OCI-LY3 (cell line): ENCODE measurements at regions not wholly inside any gene's neighbourhood (a gene's known extent, or its start where the extent isn't known, plus 50 kb on each side); places are given as distances from the start of the nearest gene placed in this dataset.

Experiments used
- H2AFZ ChIP-seq: fragments of 200-600, 300-600 bp; shearing (Covaris generic); 2 replicates; pipeline ENCODE4 v1.6.0; 2014; ENCODE audit warnings: antibody characterized with exemption, low read depth, low read length
- H3K27ac ChIP-seq: fragments of 200-600, 300-600 bp; sonication (generic); 2 replicates; pipeline ENCODE4 v1.5.1; 2014; ENCODE audit warnings: mild to moderate bottlenecking, low read length, moderate library complexity, mixed read lengths
- H3K27me3 ChIP-seq: fragments of 200-600, 300-600 bp; sonication (generic); 2 replicates; pipeline ENCODE4 v1.6.1; 2014; ENCODE audit warnings: low read depth, low read length, mixed read lengths
- H3K36me3 ChIP-seq: fragments of 200-600, 300-600 bp; sonication (generic); replicated peaks from 2 replicates; pipeline ENCODE3; 2014; ENCODE audit warnings: low read depth, low read length, mixed read lengths
- H3K4me1 ChIP-seq: fragments of 300-600, 200-600 bp; sonication (generic); 2 replicates; pipeline ENCODE4 v1.6.1; 2014; ENCODE audit warnings: low read length, mixed read lengths
- H3K4me2 ChIP-seq: fragments of 200-600, 300-600 bp; sonication (generic); 2 replicates; pipeline ENCODE4 v1.6.1; 2014; ENCODE audit warnings: low read length, mixed read lengths
- H3K4me3 ChIP-seq: fragments of 300-600, 200-600 bp; sonication (generic); 2 replicates; pipeline ENCODE4 v1.5.1; 2014; ENCODE audit warnings: antibody characterized with exemption, mild to moderate bottlenecking, low read length, moderate library complexity
- H3K79me2 ChIP-seq: fragments of 300-600, 200-600 bp; shearing (Covaris generic); 2 replicates; pipeline ENCODE4 v1.6.1; 2014; ENCODE audit warnings: mild to moderate bottlenecking, low read length, mixed read lengths
- H3K9ac ChIP-seq: fragments of 300-600, 200-600 bp; shearing (Covaris generic); 2 replicates; pipeline ENCODE4 v1.6.0; 2014; ENCODE audit warnings: mild to moderate bottlenecking, low read length, moderate library complexity
- H3K9me3 ChIP-seq: fragments of 200-600, 300-600 bp; shearing (Covaris generic); 2 replicates; pipeline ENCODE4 v1.6.1; 2014; ENCODE audit warnings: low read length, mixed read lengths; ENCODE audit not compliant: insufficient read depth
- H4K20me1 ChIP-seq: fragments of 200-600, 300-600 bp; sonication (generic); 2 replicates; pipeline ENCODE4 v1.6.1; 2016; ENCODE audit warnings: low read length, mixed read lengths; ENCODE audit not compliant: insufficient read depth
- EZH2phosphoT487 ChIP-seq: fragments of 200-600 bp; shearing (Covaris generic); IDR thresholded peaks from 2 replicates; pipeline ENCODE4 v1.6.1; 2018; ENCODE audit warnings: antibody characterized with exemption, mixed run types, low read depth
- TF ChIP-seq, protein P1 (sequence below): fragments of 200-600, 300-600 bp; sonication (generic); IDR thresholded peaks from 2 replicates; pipeline ENCODE4 v1.5.1; 2014; ENCODE audit warnings: antibody characterized with exemption, low read length, low read depth

DNA sequence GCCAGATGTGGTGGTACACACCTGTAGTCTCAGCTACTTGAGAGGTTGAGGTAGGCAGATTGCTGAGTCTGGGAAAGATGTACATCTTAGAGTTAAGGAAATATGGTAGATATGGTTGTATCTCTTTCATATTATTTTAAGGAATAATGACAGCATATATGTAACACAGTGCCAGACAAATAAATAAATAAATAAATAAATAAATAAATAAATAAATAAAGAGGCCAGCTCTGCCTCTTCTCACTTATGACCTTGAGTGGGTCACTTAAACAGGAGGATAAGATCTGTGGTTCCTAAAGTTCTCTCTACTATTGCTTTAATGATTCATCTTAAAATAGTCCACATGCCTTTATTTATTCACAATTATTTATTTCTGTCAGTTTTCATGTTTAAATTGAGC lies 890.9 kb upstream of the TENM4 start:
- Histone ChIP-seq H3K9ac (no peak overlapping the region), H3K4me2 (no peak overlapping the region), H3K27ac (no peak overlapping the region), H2AFZ (no peak overlapping the region), H3K4me1 (peaks cover 4% of the 10 kb centered on the region; the same call in 1 of the 2 replicates), H3K9me3 (no peaks in the 10 kb centered on the region), H3K79me2 (no peaks in the 10 kb centered on the region), H4K20me1 (no peaks in the 10 kb centered on the region), H3K36me3 (no peaks in the 10 kb centered on the region), H3K27me3 (no peaks in the 10 kb centered on the region), H3K4me3 (no peak overlapping the region)
- TF ChIP-seq EZH2phosphoT487, result no peak
- TF ChIP-seq, protein P1, sequence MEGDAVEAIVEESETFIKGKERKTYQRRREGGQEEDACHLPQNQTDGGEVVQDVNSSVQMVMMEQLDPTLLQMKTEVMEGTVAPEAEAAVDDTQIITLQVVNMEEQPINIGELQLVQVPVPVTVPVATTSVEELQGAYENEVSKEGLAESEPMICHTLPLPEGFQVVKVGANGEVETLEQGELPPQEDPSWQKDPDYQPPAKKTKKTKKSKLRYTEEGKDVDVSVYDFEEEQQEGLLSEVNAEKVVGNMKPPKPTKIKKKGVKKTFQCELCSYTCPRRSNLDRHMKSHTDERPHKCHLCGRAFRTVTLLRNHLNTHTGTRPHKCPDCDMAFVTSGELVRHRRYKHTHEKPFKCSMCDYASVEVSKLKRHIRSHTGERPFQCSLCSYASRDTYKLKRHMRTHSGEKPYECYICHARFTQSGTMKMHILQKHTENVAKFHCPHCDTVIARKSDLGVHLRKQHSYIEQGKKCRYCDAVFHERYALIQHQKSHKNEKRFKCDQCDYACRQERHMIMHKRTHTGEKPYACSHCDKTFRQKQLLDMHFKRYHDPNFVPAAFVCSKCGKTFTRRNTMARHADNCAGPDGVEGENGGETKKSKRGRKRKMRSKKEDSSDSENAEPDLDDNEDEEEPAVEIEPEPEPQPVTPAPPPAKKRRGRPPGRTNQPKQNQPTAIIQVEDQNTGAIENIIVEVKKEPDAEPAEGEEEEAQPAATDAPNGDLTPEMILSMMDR, result no peak

DNA sequence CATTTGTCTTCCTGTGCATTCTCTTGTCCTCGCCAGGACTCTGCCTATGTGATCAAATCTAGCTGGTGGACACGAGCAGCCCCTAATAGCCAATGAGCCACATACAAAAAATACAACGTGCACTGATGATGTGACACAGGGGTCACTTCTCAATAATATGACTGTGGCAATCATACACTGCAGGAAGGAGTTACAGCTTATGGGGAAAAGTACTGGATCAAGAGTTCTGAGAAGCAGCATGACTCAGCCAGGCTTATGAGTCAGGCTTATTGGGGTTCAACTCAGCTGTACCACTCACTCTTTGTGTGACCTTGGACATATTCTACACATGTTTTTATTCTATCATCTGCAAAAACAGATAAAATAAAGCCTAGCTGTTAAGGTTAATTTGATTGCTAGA lies 889.4 kb upstream of the TENM4 start:
- H3K79me2 ChIP-seq, result no peaks in the 10 kb centered on the region
- TF ChIP-seq, protein P1, result no peak
- no peak for TF ChIP-seq EZH2phosphoT487
- no peaks in the 10 kb centered on the region for H3K36me3 ChIP-seq
- no peaks in the 10 kb centered on the region for H3K9me3 ChIP-seq
- no peak overlapping the region for H3K4me3 ChIP-seq
- no peaks in the 10 kb centered on the region for H4K20me1 ChIP-seq
- no peaks in the 10 kb centered on the region for H3K27me3 ChIP-seq
- H2AFZ ChIP-seq, result no peak overlapping the region
- H3K4me1 ChIP-seq, result peaks cover 4% of the 10 kb centered on the region; the same call in 1 of the 2 replicates
- H3K27ac ChIP-seq, result no peak overlapping the region
- no peak overlapping the region for H3K4me2 ChIP-seq
- no peak overlapping the region for H3K9ac ChIP-seq

DNA sequence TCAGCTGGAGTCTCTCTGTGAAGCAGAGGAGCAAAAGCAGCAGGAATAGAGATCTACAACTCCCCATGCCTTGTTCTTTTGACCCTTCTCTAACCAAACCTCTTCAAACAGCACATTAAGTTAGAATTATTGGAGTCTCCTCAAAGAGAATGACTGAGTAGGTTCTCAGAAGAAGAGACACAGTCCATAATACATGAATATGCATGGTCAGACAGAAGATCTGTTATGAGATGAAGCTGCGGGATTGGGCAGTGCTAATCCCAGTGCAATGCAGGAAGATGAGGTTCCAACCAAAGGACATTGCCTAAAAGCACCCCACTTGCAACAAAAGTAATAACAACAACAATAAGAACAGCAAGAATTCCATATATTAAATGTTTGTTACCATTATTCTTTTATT lies 887.9 kb upstream of the TENM4 start:
- Histone ChIP-seq H3K9ac (no peak overlapping the region), H3K27me3 (no peaks in the 10 kb centered on the region), H3K4me2 (no peak overlapping the region), H3K27ac (no peak overlapping the region), H4K20me1 (no peaks in the 10 kb centered on the region), H3K4me1 (peaks cover 4% of the 10 kb centered on the region; the same call in 1 of the 2 replicates), H3K79me2 (no peaks in the 10 kb centered on the region), H2AFZ (no peak overlapping the region), H3K36me3 (no peaks in the 10 kb centered on the region), H3K9me3 (no peaks in the 10 kb centered on the region), H3K4me3 (no peak overlapping the region)
- TF ChIP-seq, protein P1, result no peak
- no peak for TF ChIP-seq EZH2phosphoT487

DNA sequence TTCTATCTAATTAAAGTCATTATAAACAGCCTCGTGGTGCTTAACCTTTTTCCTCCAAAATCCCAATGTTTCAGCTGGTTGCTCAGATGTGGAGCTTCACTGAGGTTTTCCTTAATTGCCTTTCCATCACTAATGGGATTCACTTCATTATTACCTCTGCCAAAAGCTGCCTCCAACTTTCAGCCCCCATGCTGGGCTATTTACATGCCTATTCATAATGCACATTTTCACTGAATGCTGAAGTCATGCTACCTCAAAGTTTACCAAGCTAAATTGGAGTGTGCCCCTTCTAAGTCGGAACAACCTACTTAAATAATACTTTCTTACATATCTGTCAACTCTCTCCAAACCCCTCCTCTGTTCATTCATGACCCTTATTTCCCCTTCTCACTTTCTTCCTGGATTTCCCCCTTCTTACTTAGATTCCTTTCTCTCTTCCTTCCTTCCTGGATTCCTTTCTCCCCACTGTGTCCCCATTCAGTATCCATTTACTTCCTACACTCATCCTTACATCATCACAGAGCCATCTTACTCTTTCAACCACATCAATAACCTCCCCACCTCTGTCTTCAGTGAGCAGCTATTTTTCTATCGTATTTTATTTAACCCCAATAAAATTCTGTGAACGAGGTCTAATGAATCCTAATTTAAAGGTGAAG lies 887.3 kb upstream of the TENM4 start:
- no peak overlapping the region for H3K27ac ChIP-seq
- no peaks in the 10 kb centered on the region for H3K36me3 ChIP-seq
- H3K9ac ChIP-seq, result no peak overlapping the region
- no peaks in the 10 kb centered on the region for H3K79me2 ChIP-seq
- H4K20me1 ChIP-seq, result no peaks in the 10 kb centered on the region
- no peaks in the 10 kb centered on the region for H3K27me3 ChIP-seq
- H3K4me3 ChIP-seq, result no peak overlapping the region
- no peak overlapping the region for H3K4me2 ChIP-seq
- H3K9me3 ChIP-seq, result no peaks in the 10 kb centered on the region
- TF ChIP-seq EZH2phosphoT487, result no peak
- TF ChIP-seq, protein P1, result no peak
- H3K4me1 ChIP-seq, result peaks cover 4% of the 10 kb centered on the region; the same call in 1 of the 2 replicates
- H2AFZ ChIP-seq, result no peak overlapping the region
